ENCODE measurements at regions not wholly inside any gene's neighbourhood (a gene's known extent, or its start where the extent isn't known, plus 50 kb on each side); places are given as distances from the start of the nearest gene placed in this dataset.

GRCh38 chr5:164844348-164844747 lies 1338.9 kb downstream of the MAT2B start:
- intact Hi-C loops (cut with DNase I), result no loop called here
- WGBS, 4 donors, result 82 to 94% (median 89%) methylated on average over 5 of the region's 5 CpGs
- no peak for DNase-seq

DNA sequence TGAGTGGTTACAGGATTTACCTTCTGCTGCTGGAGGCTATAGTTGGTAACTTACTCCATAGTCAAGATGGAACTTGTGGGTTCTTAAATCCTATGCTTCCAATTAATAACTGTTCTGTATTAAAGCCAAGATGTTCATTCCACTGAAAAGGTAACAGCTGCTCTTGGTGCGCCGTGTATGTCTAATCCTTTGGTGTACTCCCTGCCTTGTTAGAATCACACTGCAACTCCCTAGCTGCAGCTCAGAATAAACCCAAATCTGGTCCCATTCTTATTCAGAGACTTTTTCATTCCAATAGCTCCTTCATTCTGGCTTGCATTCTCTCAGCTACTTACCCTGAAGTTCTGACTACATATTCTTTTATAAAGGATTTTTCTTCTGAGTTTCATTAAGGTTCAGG lies 1355.5 kb downstream of the MAT2B start:
- intact Hi-C loops (cut with DNase I), result no loop called here
- no peaks in the 10 kb centered on the region for H3K36me3 ChIP-seq (replicated peaks in 1 of 2)
- H3K4me1 ChIP-seq (replicated peaks in 1 of 2), result no peaks in the 10 kb centered on the region
- 77 to 88% (median 86%) methylated on average over 2 of the region's 2 CpGs for WGBS, 4 donors
- no peaks in the 10 kb centered on the region for H3K27me3 ChIP-seq
- H3K9me3 ChIP-seq (replicated peaks in 1 of 3), result no peaks in the 10 kb centered on the region
- DNase-seq, result no peak
- H3K27ac ChIP-seq, result no peak overlapping the region
- no peak for TF ChIP-seq POLR2A (IDR thresholded peaks at IDR 0.05)
- H3K4me3 ChIP-seq, result no peak overlapping the region

More at GRCh38 chr5:164844348-164844747, 1338.9 kb downstream of the MAT2B start:
- TF ChIP-seq, protein P1, sequence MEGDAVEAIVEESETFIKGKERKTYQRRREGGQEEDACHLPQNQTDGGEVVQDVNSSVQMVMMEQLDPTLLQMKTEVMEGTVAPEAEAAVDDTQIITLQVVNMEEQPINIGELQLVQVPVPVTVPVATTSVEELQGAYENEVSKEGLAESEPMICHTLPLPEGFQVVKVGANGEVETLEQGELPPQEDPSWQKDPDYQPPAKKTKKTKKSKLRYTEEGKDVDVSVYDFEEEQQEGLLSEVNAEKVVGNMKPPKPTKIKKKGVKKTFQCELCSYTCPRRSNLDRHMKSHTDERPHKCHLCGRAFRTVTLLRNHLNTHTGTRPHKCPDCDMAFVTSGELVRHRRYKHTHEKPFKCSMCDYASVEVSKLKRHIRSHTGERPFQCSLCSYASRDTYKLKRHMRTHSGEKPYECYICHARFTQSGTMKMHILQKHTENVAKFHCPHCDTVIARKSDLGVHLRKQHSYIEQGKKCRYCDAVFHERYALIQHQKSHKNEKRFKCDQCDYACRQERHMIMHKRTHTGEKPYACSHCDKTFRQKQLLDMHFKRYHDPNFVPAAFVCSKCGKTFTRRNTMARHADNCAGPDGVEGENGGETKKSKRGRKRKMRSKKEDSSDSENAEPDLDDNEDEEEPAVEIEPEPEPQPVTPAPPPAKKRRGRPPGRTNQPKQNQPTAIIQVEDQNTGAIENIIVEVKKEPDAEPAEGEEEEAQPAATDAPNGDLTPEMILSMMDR (IDR thresholded peaks at IDR 0.05), result no peak
- no peak for TF ChIP-seq POLR2A (IDR thresholded peaks at IDR 0.05)
- Histone ChIP-seq H3K27ac (no peak overlapping the region), H3K27me3 (no peaks in the 10 kb centered on the region), H3K9me3 (replicated peaks in 1 of 3) (no peaks in the 10 kb centered on the region), H3K36me3 (replicated peaks in 1 of 2) (no peaks in the 10 kb centered on the region), H3K4me3 (no peak overlapping the region), H3K4me1 (replicated peaks in 1 of 2) (no peaks in the 10 kb centered on the region)

DNA sequence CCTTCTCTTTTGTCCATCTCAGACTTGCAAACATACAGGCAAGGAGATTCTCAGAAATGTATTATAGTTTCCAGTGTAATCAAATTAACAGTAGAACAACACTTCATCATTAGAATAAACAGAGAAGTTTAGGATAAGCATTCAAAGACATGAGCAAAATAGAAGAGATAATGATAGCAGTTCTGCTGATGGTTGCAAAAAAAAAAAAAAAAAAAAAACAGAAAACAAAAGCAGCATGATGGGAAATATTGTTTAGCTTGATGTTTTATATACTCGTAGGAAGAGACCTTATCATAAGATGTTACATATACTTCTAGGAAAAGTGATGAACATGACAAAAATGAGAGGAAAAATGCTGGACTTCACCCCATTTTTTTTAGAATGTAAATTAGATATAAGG lies 1356.2 kb downstream of the MAT2B start:
- Histone ChIP-seq H3K36me3 (replicated peaks in 1 of 2) (no peaks in the 10 kb centered on the region), H3K4me1 (replicated peaks in 1 of 2) (no peaks in the 10 kb centered on the region), H3K4me3 (no peak overlapping the region), H3K27ac (no peak overlapping the region), H3K9me3 (replicated peaks in 1 of 3) (no peaks in the 10 kb centered on the region), H3K27me3 (no peaks in the 10 kb centered on the region)
- TF ChIP-seq, protein P1 (IDR thresholded peaks at IDR 0.05), result no peak
- TF ChIP-seq POLR2A (IDR thresholded peaks at IDR 0.05), result no peak
- WGBS, 4 donors, result 45 to 61% (median 56%) methylated on average over 1 of the region's 1 CpG
- DNase-seq, result no peak
- intact Hi-C loops (cut with DNase I), result no loop called here

- Histone ChIP-seq H3K27ac (no peak overlapping the region), H3K4me1 (replicated peaks in 1 of 2) (no peaks in the 10 kb centered on the region), H3K36me3 (replicated peaks in 1 of 2) (no peaks in the 10 kb centered on the region), H3K27me3 (no peaks in the 10 kb centered on the region), H3K9me3 (replicated peaks in 1 of 3) (no peaks in the 10 kb centered on the region), H3K4me3 (no peak overlapping the region)
- TF ChIP-seq, protein P1 (IDR thresholded peaks at IDR 0.05), result no peak
- no peak for DNase-seq
- intact Hi-C loops (cut with DNase I), result no loop called here
Observed at GRCh38 chr5:164868761-164869160, 1363.3 kb downstream of the MAT2B start.

DNA sequence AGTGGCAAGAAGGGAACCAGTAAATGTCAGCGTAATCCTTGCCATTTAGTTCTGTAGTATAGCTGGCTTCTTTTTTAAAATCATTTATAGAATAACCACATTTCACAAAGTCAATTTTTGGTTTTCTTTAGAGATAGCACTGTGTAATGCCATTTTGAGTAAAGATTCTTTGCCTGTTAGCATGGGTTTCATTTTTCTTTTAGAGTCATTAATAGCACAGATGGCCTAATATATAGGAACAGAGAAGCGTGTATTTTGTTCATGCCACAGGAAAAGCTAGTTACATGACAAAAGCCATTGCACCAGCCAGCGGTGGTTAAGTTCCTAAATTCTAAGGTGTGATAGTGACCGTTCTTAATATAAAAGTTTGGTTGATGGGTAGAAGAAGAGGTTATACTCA lies 1363.9 kb downstream of the MAT2B start:
- intact Hi-C loops (cut with DNase I), result no loop called here
- H3K4me1 ChIP-seq (replicated peaks in 1 of 2), result no peaks in the 10 kb centered on the region

More for the DNA sequence above, 1363.9 kb downstream of the MAT2B start:
- Histone ChIP-seq H3K27me3 (no peaks in the 10 kb centered on the region), H3K36me3 (replicated peaks in 1 of 2) (no peaks in the 10 kb centered on the region), H3K9me3 (replicated peaks in 1 of 3) (no peaks in the 10 kb centered on the region), H3K4me3 (no peak overlapping the region), H3K27ac (no peak overlapping the region)
- TF ChIP-seq, protein P1 (IDR thresholded peaks at IDR 0.05), result no peak
- TF ChIP-seq POLR2A (IDR thresholded peaks at IDR 0.05), result no peak
- 77 to 90% (median 86%) methylated on average over 4 of the region's 4 CpGs for WGBS, 4 donors
- DNase-seq, result no peak
